ENCODE measurements at regions not wholly inside any gene's neighbourhood (a gene's known extent, or its start where the extent isn't known, plus 50 kb on each side); places are given as distances from the start of the nearest gene placed in this dataset.
"Not testable (repeated sequence)": the region's sequence is repeated elsewhere in the genome, so short reads cannot be mapped to it uniquely, and the experiment has no call there.

- intact Hi-C loops (cut with micrococcal nuclease): no loop called here
Observed at GRCh38 chr5:17966640-17967402, 332.6 kb downstream of the TAF11L14 start.

- intact Hi-C loops (cut with micrococcal nuclease): no loop called here
Observed at GRCh38 chr5:17976404-17976803, 342.1 kb downstream of the TAF11L14 start.

GRCh38 chr5:17978954-17979353 is 344.7 kb downstream of the TAF11L14 start:
- intact Hi-C loops (cut with micrococcal nuclease): no loop called here

- intact Hi-C loops (cut with micrococcal nuclease): not testable (repeated sequence)
Observed at GRCh38 chr5:17982626-17983025, 348.4 kb downstream of the TAF11L14 start.

- intact Hi-C loops (cut with micrococcal nuclease): no loop called here
Observed at GRCh38 chr5:17989036-17989435, 354.8 kb downstream of the TAF11L14 start.

GRCh38 chr5:17989567-17990563 is 355.6 kb downstream of the TAF11L14 start:
- intact Hi-C loops (cut with micrococcal nuclease): no loop called here

GRCh38 chr5:17991775-17992174 is 357.5 kb downstream of the TAF11L14 start:
- intact Hi-C loops (cut with micrococcal nuclease): no loop called here

- intact Hi-C loops (cut with micrococcal nuclease): no loop called here
Observed at GRCh38 chr5:17992291-17992690, 358.0 kb downstream of the TAF11L14 start.

- intact Hi-C loops (cut with micrococcal nuclease): no loop called here
Observed at GRCh38 chr5:17995997-17996396, 361.7 kb downstream of the TAF11L14 start.

- intact Hi-C loops (cut with micrococcal nuclease): no loop called here
Observed at GRCh38 chr5:17999858-18000257, 365.6 kb downstream of the TAF11L14 start.

- intact Hi-C loops (cut with micrococcal nuclease): no loop called here
Observed at GRCh38 chr5:18000744-18001143, 366.5 kb downstream of the TAF11L14 start.

- intact Hi-C loops (cut with micrococcal nuclease): no loop called here
Observed at GRCh38 chr5:18003312-18003711, 369.1 kb downstream of the TAF11L14 start.

GRCh38 chr5:18003784-18004183 is 369.5 kb downstream of the TAF11L14 start:
- intact Hi-C loops (cut with micrococcal nuclease): no loop called here

GRCh38 chr5:18006235-18006634 is 372.0 kb downstream of the TAF11L14 start:
- intact Hi-C loops (cut with micrococcal nuclease): not testable (repeated sequence)

- intact Hi-C loops (cut with micrococcal nuclease): no loop called here
Observed at GRCh38 chr5:18008940-18009339, 374.7 kb downstream of the TAF11L14 start.

GRCh38 chr5:18010053-18010452 is 375.8 kb downstream of the TAF11L14 start:
- intact Hi-C loops (cut with micrococcal nuclease): no loop called here

- intact Hi-C loops (cut with micrococcal nuclease): no loop called here
Observed at GRCh38 chr5:18018472-18018871, 384.2 kb downstream of the TAF11L14 start.

GRCh38 chr5:18023275-18023674 is 389.0 kb downstream of the TAF11L14 start:
- intact Hi-C loops (cut with micrococcal nuclease): no loop called here

GRCh38 chr5:18023986-18024385 is 389.7 kb downstream of the TAF11L14 start:
- intact Hi-C loops (cut with micrococcal nuclease): no loop called here

GRCh38 chr5:18024542-18024941 is 390.3 kb downstream of the TAF11L14 start:
- intact Hi-C loops (cut with micrococcal nuclease): no loop called here

GRCh38 chr5:18027241-18027867 is 393.1 kb downstream of the TAF11L14 start:
- intact Hi-C loops (cut with micrococcal nuclease): no loop called here

GRCh38 chr5:18028036-18028435 is 393.8 kb downstream of the TAF11L14 start:
- intact Hi-C loops (cut with micrococcal nuclease): no loop called here
